GM12878 (cell line): ENCODE measurements at regions not wholly inside any gene's neighbourhood (a gene's known extent, or its start where the extent isn't known, plus 50 kb on each side); places are given as distances from the start of the nearest gene placed in this dataset.
A peak's percentile ranks its signal among the peaks of the same experiment; 100 is the strongest.

Experiments
- BACH1 ChIP-seq: fragments of 450-650 bp; IDR thresholded peaks from 2 replicates; pipeline ENCODE4 v1.6.1; 2017; ENCODE audit warnings: mild to moderate bottlenecking, borderline replicate concordance
- CEBPB ChIP-seq, 2 experiments: fragments of 150-350 bp in 1 of 2; IDR thresholded peaks; 2 replicates each; pipeline ENCODE4 v1.6.1; 2012 to 2014; ENCODE audit warnings: low read depth in 2 of 2, low read length in 2 of 2, borderline replicate concordance in 1 of 2, inconsistent platforms in 1 of 2
- EED ChIP-seq: sonication (generic); IDR thresholded peaks from 2 replicates; pipeline ENCODE4 v1.6.1; 2016; ENCODE audit warnings: antibody characterized with exemption, low read depth
- EGR1 ChIP-seq, 2 experiments: IDR thresholded peaks; 1 replicate in 1 of 2; 2 replicates in 1 of 2; pipeline ENCODE4 v1.6.1; 2011 to 2012; ENCODE audit warnings: low read depth in 2 of 2, low read length in 2 of 2, borderline replicate concordance in 1 of 2, mild to moderate bottlenecking in 1 of 2, moderate library complexity in 1 of 2
- MYB ChIP-seq: fragments of 150-350 bp; IDR thresholded peaks from 2 replicates; pipeline ENCODE4 v1.6.1; 2014; ENCODE audit warnings: mild to moderate bottlenecking, low read depth, low read length, borderline replicate concordance
- NR2C1 ChIP-seq: fragments of 450-650 bp; IDR thresholded peaks from 2 replicates; pipeline ENCODE4 v1.6.1; 2017; ENCODE audit warnings: antibody characterized with exemption, mild to moderate bottlenecking, moderate library complexity
- RELA ChIP-seq: fragments of 450-650 bp; IDR thresholded peaks from 2 replicates; pipeline ENCODE4 v1.8.0; 2014; ENCODE audit warnings: borderline replicate concordance; ENCODE audit not compliant: partially characterized antibody
- SPI1 ChIP-seq: IDR thresholded peaks from 2 replicates; pipeline ENCODE4 v1.6.1; 2011; ENCODE audit warnings: low read depth, mild to moderate bottlenecking, low read length, moderate library complexity, borderline replicate concordance; ENCODE audit not compliant: insufficient read depth
- TBL1XR1 ChIP-seq: IDR thresholded peaks from 2 replicates; pipeline ENCODE4 v1.6.1; 2012; ENCODE audit warnings: low read depth, low read length, improper control_type of control experiment
- ZNF687 ChIP-seq: fragments of 450-650 bp; IDR thresholded peaks from 2 replicates; pipeline ENCODE4 v1.6.1; 2017; ENCODE audit warnings: mild to moderate bottlenecking, moderate library complexity

- TF ChIP-seq CEBPB (IDR thresholded peaks at IDR 0.05; ENCODE audit: borderline replicate concordance in 1 of 2, low read depth in 2 of 2, low read length in 2 of 2) = no peak
- 0 out of 3 replicates have a peak, but pooled peaks of 1 of the 2 experiments have one; percentile 13 for TF ChIP-seq EGR1 (IDR thresholded peaks at IDR 0.05; ENCODE audit: borderline replicate concordance in 1 of 2, low read depth in 2 of 2, low read length in 2 of 2)
- TF ChIP-seq EED = no peak
- TF ChIP-seq NR2C1 = no peak
- no peak for TF ChIP-seq RELA
- TF ChIP-seq TBL1XR1 = no peak
- TF ChIP-seq SPI1 = peak; percentile 6; the same call in 1 of the 2 replicates
- no peak for TF ChIP-seq ZNF687
- no peak for TF ChIP-seq MYB
- TF ChIP-seq BACH1 = no peak
Measured at GRCh38 chr3:67083277-67083676, 85.2 kb downstream of the KBTBD8 start (continued).
